Neural cell (in vitro differentiated cells): ENCODE measurements at regions not wholly inside any gene's neighbourhood (a gene's known extent, or its start where the extent isn't known, plus 50 kb on each side); places are given as distances from the start of the nearest gene placed in this dataset.

Source experiments
- H2AFZ ChIP-seq: fragments of 200-600, 300-800 bp; sonication (generic), shearing (Covaris generic); 2 replicates; pipeline ENCODE4 v1.6.0; 2014; ENCODE audit warnings: low read depth, mild to moderate bottlenecking, antibody characterized with exemption, low read length, moderate library complexity
- H3F3A ChIP-seq: fragments of 200-600 bp; shearing (Covaris generic); 2 replicates; pipeline ENCODE4 v1.6.1; 2016; ENCODE audit warnings: mild to moderate bottlenecking, moderate library complexity, mixed read lengths, antibody characterized with exemption, low read length; ENCODE audit not compliant: insufficient read depth, poor library complexity, severe bottlenecking
- H3K27ac ChIP-seq: fragments of 200-600, 300-800 bp; sonication (generic), shearing (Covaris generic); 2 replicates; pipeline ENCODE4 v1.5.1; 2014; ENCODE audit warnings: mild to moderate bottlenecking, low read length, moderate library complexity
- H3K27me3 ChIP-seq: fragments of 300-800, 200-600 bp; sonication (generic), shearing (Covaris generic); 2 replicates; pipeline ENCODE4 v1.6.0; 2014; ENCODE audit warnings: mild to moderate bottlenecking, low read depth, low read length, moderate library complexity; ENCODE audit not compliant: insufficient read depth
- H3K36me3 ChIP-seq: fragments of 300-800, 200-600 bp; sonication (generic), shearing (Covaris generic); 2 replicates; pipeline ENCODE4 v1.5.1; 2014; ENCODE audit warnings: mild to moderate bottlenecking, antibody characterized with exemption, low read length, moderate library complexity; ENCODE audit not compliant: insufficient read depth
- H3K4me2 ChIP-seq: fragments of 300-800, 200-600 bp; sonication (generic), shearing (Covaris generic); 2 replicates; pipeline ENCODE4 v1.6.0; 2014; ENCODE audit warnings: mild to moderate bottlenecking, low read length
- H3K4me3 ChIP-seq: fragments of 300-800, 200-600 bp; sonication (generic), shearing (Covaris generic); 2 replicates; pipeline ENCODE4 v1.5.1; 2014; ENCODE audit warnings: mild to moderate bottlenecking, low read length, moderate library complexity
- H3K79me2 ChIP-seq: fragments of 200-600 bp; shearing (Covaris generic); replicated peaks from 2 replicates; pipeline ENCODE4 v1.6.0; 2014; ENCODE audit warnings: mild to moderate bottlenecking, low read length, moderate library complexity; ENCODE audit not compliant: insufficient read depth
- H3K9ac ChIP-seq: fragments of 300-800, 200-600 bp; sonication (generic), shearing (Covaris generic); 2 replicates; pipeline ENCODE4 v1.6.1; 2016; ENCODE audit warnings: mild to moderate bottlenecking, low read length, mixed read lengths
- H3K9me2 ChIP-seq: fragments of 200-600 bp; shearing (Covaris generic); 2 replicates; pipeline ENCODE4 v1.6.1; 2016; ENCODE audit warnings: mild to moderate bottlenecking, low read length, mixed read lengths; ENCODE audit not compliant: insufficient read depth
- H3K9me3 ChIP-seq: fragments of 200-600, 300-800 bp; sonication (generic), shearing (Covaris generic); 2 replicates; pipeline ENCODE4 v1.6.1; 2016; ENCODE audit warnings: mild to moderate bottlenecking, mixed run types, low read length, moderate library complexity, mixed read lengths
- H4K20me1 ChIP-seq: fragments of 200-600 bp; shearing (Covaris generic); 2 replicates; pipeline ENCODE4 v1.6.1; 2016; ENCODE audit warnings: mild to moderate bottlenecking, mixed run types; ENCODE audit not compliant: insufficient read depth
- EP300 ChIP-seq: fragments of 450-650 bp; conservative IDR thresholded peaks from 2 replicates; pipeline ENCODE4 v1.6.1; 2014; ENCODE audit warnings: antibody characterized with exemption, mild to moderate bottlenecking, moderate library complexity; ENCODE audit not compliant: poor library complexity, severe bottlenecking
- EZH2 ChIP-seq: fragments of 200-600, 300-800 bp; shearing (Covaris generic), sonication (generic); IDR thresholded peaks from 2 replicates; pipeline ENCODE4 v1.6.1; 2014; ENCODE audit warnings: antibody characterized with exemption, low read length, borderline replicate concordance, mild to moderate bottlenecking; ENCODE audit not compliant: insufficient read depth, poor library complexity, severe bottlenecking
- MXI1 ChIP-seq: fragments of 450-650 bp; conservative IDR thresholded peaks from 2 replicates; pipeline ENCODE4 v1.6.1; 2014; ENCODE audit warnings: antibody characterized with exemption, mild to moderate bottlenecking; ENCODE audit not compliant: poor library complexity, severe bottlenecking
- POLR2AphosphoS5 ChIP-seq: IDR thresholded peaks from 2 replicates; pipeline ENCODE4 v1.6.1; 2012
- RAD21 ChIP-seq: fragments of 450-650 bp; conservative IDR thresholded peaks from 2 replicates; pipeline ENCODE4 v1.6.1; 2014; ENCODE audit warnings: antibody characterized with exemption, mild to moderate bottlenecking, moderate library complexity
- SMC3 ChIP-seq: fragments of 450-650 bp; conservative IDR thresholded peaks from 2 replicates; pipeline ENCODE4 v1.6.1; 2014; ENCODE audit warnings: antibody characterized with exemption, mild to moderate bottlenecking, moderate library complexity; ENCODE audit not compliant: poor library complexity
- TAF1 ChIP-seq: IDR thresholded peaks from 2 replicates; pipeline ENCODE4 v1.6.1; 2012; ENCODE audit warnings: low read depth
- TF ChIP-seq, protein P1 (sequence below): IDR thresholded peaks from 2 replicates; pipeline ENCODE4 v1.6.1; 2012; ENCODE audit warnings: borderline replicate concordance
- TF ChIP-seq, protein P2 (sequence below): fragments of 450-650 bp; IDR thresholded peaks from 2 replicates; pipeline ENCODE4 v1.5.1; 2014; ENCODE audit warnings: antibody characterized with exemption, mild to moderate bottlenecking, moderate library complexity; ENCODE audit not compliant: poor library complexity, severe bottlenecking

DNA sequence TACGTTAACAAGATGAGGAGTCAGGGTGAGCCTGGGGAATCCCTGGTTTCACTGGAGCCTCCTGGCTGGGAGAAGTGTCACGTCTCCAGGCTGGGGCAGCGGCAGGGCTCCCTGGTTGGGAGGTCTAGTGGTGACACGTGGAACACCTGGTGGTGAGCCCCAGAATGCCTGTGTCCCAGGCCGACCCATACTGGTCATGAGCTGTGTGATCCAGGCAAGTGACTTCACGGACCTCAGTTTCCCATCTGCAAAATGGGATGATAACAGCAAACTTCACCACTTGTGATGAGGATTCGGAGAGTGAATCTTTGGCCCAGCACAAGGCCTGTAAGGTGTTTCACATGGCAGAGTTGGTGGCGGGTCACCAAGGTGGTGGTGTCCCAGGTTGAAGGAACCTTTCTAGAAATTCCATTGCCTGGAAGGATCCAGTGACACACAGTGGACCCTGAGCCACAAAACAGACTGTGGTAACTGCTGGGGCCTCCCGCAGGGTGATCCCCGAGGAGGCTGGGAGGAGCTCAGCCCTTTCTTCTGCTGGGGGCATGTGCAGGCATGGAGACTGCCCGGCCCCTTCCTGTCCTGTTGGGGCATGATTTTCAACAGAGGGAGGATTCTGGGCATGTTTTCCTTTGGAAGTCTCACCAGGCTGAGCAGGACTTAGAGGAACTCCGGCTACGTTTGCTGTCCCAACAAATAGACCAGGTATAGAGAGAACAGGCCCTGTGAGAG, 153.9 kb upstream of the IER5L start:
- no peak overlapping the region for H3K27ac ChIP-seq

DNA sequence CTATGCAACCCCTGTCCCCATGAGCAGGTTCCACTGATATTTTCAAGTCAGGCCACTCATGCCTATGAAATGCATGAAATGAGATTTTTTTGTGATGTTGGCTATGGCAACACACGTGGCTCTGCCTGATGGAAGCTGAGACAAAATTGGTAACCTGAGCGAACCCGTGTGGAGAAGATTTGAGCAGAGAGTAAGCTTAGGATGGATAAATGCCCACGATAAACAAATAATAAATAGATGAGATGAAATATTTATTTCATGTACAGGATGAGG, 153.4 kb upstream of the IER5L start:
- H3K27ac ChIP-seq, result no peak overlapping the region
- no peaks in the 10 kb centered on the region for H4K20me1 ChIP-seq

More for the DNA sequence above, 153.9 kb upstream of the IER5L start:
- Histone ChIP-seq H3K9me2 (no peaks in the 10 kb centered on the region), H3K4me2 (no peak overlapping the region), H2AFZ (no peak overlapping the region), H3K9ac (no peak overlapping the region), H3K36me3 (no peaks in the 10 kb centered on the region), H3K9me3 (no peaks in the 10 kb centered on the region), H3K27me3 (no peaks in the 10 kb centered on the region), H3K79me2 (no peaks in the 10 kb centered on the region), H4K20me1 (no peaks in the 10 kb centered on the region), H3K4me3 (no peak overlapping the region), H3F3A (no peaks in the 10 kb centered on the region)
- TF ChIP-seq, protein P1, sequence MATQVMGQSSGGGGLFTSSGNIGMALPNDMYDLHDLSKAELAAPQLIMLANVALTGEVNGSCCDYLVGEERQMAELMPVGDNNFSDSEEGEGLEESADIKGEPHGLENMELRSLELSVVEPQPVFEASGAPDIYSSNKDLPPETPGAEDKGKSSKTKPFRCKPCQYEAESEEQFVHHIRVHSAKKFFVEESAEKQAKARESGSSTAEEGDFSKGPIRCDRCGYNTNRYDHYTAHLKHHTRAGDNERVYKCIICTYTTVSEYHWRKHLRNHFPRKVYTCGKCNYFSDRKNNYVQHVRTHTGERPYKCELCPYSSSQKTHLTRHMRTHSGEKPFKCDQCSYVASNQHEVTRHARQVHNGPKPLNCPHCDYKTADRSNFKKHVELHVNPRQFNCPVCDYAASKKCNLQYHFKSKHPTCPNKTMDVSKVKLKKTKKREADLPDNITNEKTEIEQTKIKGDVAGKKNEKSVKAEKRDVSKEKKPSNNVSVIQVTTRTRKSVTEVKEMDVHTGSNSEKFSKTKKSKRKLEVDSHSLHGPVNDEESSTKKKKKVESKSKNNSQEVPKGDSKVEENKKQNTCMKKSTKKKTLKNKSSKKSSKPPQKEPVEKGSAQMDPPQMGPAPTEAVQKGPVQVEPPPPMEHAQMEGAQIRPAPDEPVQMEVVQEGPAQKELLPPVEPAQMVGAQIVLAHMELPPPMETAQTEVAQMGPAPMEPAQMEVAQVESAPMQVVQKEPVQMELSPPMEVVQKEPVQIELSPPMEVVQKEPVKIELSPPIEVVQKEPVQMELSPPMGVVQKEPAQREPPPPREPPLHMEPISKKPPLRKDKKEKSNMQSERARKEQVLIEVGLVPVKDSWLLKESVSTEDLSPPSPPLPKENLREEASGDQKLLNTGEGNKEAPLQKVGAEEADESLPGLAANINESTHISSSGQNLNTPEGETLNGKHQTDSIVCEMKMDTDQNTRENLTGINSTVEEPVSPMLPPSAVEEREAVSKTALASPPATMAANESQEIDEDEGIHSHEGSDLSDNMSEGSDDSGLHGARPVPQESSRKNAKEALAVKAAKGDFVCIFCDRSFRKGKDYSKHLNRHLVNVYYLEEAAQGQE, result no peak

More for the DNA sequence above, 153.4 kb upstream of the IER5L start:
- Histone ChIP-seq H3K9me2 (no peaks in the 10 kb centered on the region), H3K9ac (no peak overlapping the region), H3F3A (no peaks in the 10 kb centered on the region), H3K36me3 (no peaks in the 10 kb centered on the region), H3K4me3 (no peak overlapping the region), H3K9me3 (no peaks in the 10 kb centered on the region), H3K27me3 (no peaks in the 10 kb centered on the region), H3K79me2 (no peaks in the 10 kb centered on the region), H3K4me2 (no peak overlapping the region), H2AFZ (no peak overlapping the region)
- no peak for TF ChIP-seq SMC3
- TF ChIP-seq POLR2AphosphoS5, result no peak
- TF ChIP-seq MXI1, result no peak
- no peak for TF ChIP-seq TAF1
- TF ChIP-seq, protein P1, result no peak
- TF ChIP-seq, protein P2, sequence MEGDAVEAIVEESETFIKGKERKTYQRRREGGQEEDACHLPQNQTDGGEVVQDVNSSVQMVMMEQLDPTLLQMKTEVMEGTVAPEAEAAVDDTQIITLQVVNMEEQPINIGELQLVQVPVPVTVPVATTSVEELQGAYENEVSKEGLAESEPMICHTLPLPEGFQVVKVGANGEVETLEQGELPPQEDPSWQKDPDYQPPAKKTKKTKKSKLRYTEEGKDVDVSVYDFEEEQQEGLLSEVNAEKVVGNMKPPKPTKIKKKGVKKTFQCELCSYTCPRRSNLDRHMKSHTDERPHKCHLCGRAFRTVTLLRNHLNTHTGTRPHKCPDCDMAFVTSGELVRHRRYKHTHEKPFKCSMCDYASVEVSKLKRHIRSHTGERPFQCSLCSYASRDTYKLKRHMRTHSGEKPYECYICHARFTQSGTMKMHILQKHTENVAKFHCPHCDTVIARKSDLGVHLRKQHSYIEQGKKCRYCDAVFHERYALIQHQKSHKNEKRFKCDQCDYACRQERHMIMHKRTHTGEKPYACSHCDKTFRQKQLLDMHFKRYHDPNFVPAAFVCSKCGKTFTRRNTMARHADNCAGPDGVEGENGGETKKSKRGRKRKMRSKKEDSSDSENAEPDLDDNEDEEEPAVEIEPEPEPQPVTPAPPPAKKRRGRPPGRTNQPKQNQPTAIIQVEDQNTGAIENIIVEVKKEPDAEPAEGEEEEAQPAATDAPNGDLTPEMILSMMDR, result no peak
- TF ChIP-seq RAD21, result no peak
- TF ChIP-seq EP300, result no peak
- no peak for TF ChIP-seq EZH2
